H9 (cell line): ENCODE measurements at regions not wholly inside any gene's neighbourhood (a gene's known extent, or its start where the extent isn't known, plus 50 kb on each side); places are given as distances from the start of the nearest gene placed in this dataset.

Experiments
- DNase-seq: peaks from one replicate; pipeline ENCODE4 v3.0.0-alpha.2; 2017
- H2AFZ ChIP-seq: one replicate; pipeline ENCODE4 v1.6.1; 2013; ENCODE audit warnings: mild to moderate bottlenecking, low read length, control low read depth, moderate library complexity
- H2AK5ac ChIP-seq: 2 replicates; pipeline ENCODE4 v1.6.1; 2013; ENCODE audit warnings: low read length, control low read depth, mixed read lengths; ENCODE audit not compliant: insufficient read length
- H2BK120ac ChIP-seq: one replicate; pipeline ENCODE4 v1.6.1; 2013; ENCODE audit warnings: low read depth, mild to moderate bottlenecking, low read length, control low read depth, inconsistent platforms; ENCODE audit not compliant: poor library complexity, severe bottlenecking
- H2BK12ac ChIP-seq: 2 replicates; pipeline ENCODE4 v1.6.1; 2013; ENCODE audit warnings: low read length, control low read depth, mixed read lengths, low read depth; ENCODE audit not compliant: insufficient read length
- H2BK15ac ChIP-seq: 2 replicates; pipeline ENCODE4 v1.6.1; 2013; ENCODE audit warnings: low read depth, low read length, control low read depth
- H2BK20ac ChIP-seq: one replicate; pipeline ENCODE4 v1.6.1; 2013; ENCODE audit warnings: low read depth, mild to moderate bottlenecking, low read length, control low read depth, inconsistent platforms; ENCODE audit not compliant: poor library complexity, severe bottlenecking
- H2BK5ac ChIP-seq: 2 replicates; pipeline ENCODE4 v1.6.1; 2013; ENCODE audit warnings: low read length, control low read depth, mixed read lengths; ENCODE audit not compliant: insufficient read length
- H3K14ac ChIP-seq: 2 replicates; pipeline ENCODE4 v1.6.1; 2013; ENCODE audit warnings: low read length, control low read depth; ENCODE audit not compliant: insufficient read depth
- H3K18ac ChIP-seq: 2 replicates; pipeline ENCODE4 v1.6.1; 2013; ENCODE audit warnings: low read depth, mild to moderate bottlenecking, mixed read lengths, low read length, control low read depth; ENCODE audit not compliant: insufficient read length
- H3K23ac ChIP-seq: 2 replicates; pipeline ENCODE4 v1.6.1; 2013; ENCODE audit warnings: low read length, control low read depth, mixed read lengths, low read depth; ENCODE audit not compliant: insufficient read length
- H3K23me2 ChIP-seq: 2 replicates; pipeline ENCODE4 v1.6.1; 2013; ENCODE audit warnings: low read depth, mild to moderate bottlenecking, mixed read lengths, low read length, control low read depth; ENCODE audit not compliant: insufficient read length, poor library complexity, severe bottlenecking
- H3K27ac ChIP-seq: 2 replicates; pipeline ENCODE4 v1.5.1; 2013; ENCODE audit warnings: low read length, control low read depth, mixed read lengths, low read depth; ENCODE audit not compliant: insufficient read length
- H3K27me3 ChIP-seq: 2 replicates; pipeline ENCODE4 v1.6.1; 2013; ENCODE audit warnings: low read length, control low read depth, inconsistent platforms; ENCODE audit not compliant: insufficient read depth
- H3K4ac ChIP-seq: 2 replicates; pipeline ENCODE4 v1.6.1; 2013; ENCODE audit warnings: low read depth, mild to moderate bottlenecking, control low read depth, inconsistent platforms, low read length, moderate library complexity
- H3K4me1 ChIP-seq: 2 replicates; pipeline ENCODE4 v1.6.1; 2013; ENCODE audit warnings: low read length, control low read depth, inconsistent platforms; ENCODE audit not compliant: insufficient read depth
- H3K4me2 ChIP-seq: 2 replicates; pipeline ENCODE4 v1.6.1; 2013; ENCODE audit warnings: low read length, control low read depth, mixed read lengths; ENCODE audit not compliant: insufficient read length, insufficient read depth
- H3K56ac ChIP-seq: 2 replicates; pipeline ENCODE4 v1.6.1; 2013; ENCODE audit warnings: low read depth, mild to moderate bottlenecking, mixed read lengths, low read length, control low read depth; ENCODE audit not compliant: insufficient read length
- H3K79me1 ChIP-seq: 2 replicates; pipeline ENCODE4 v1.6.1; 2013; ENCODE audit warnings: low read depth, mild to moderate bottlenecking, moderate library complexity, low read length, control low read depth, inconsistent platforms; ENCODE audit not compliant: insufficient read depth, poor library complexity, severe bottlenecking
- H3K79me2 ChIP-seq: 2 replicates; pipeline ENCODE4 v1.6.1; 2013; ENCODE audit warnings: low read length, control low read depth, inconsistent platforms; ENCODE audit not compliant: insufficient read depth
- H3K9ac ChIP-seq: 2 replicates; pipeline ENCODE4 v1.6.1; 2013; ENCODE audit warnings: low read length, control low read depth, mixed read lengths; ENCODE audit not compliant: insufficient read length; ENCODE audit errors: extremely low read depth
- H3K9me3 ChIP-seq: one replicate; pipeline ENCODE4 v1.6.1; 2013; ENCODE audit warnings: low read depth, low read length, inconsistent platforms; ENCODE audit not compliant: control insufficient read depth
- H3T11ph ChIP-seq: one replicate; pipeline ENCODE4 v1.6.1; 2013; ENCODE audit warnings: mild to moderate bottlenecking, low read length, control low read depth, inconsistent platforms
- H4K20me1 ChIP-seq: one replicate; pipeline ENCODE4 v1.6.1; 2013; ENCODE audit not compliant: control insufficient read depth, insufficient read length, insufficient read depth
- H4K5ac ChIP-seq: 2 replicates; pipeline ENCODE4 v1.6.1; 2013; ENCODE audit warnings: low read depth, mild to moderate bottlenecking, mixed read lengths, low read length, control low read depth; ENCODE audit not compliant: insufficient read length
- H4K8ac ChIP-seq: replicated peaks from 2 replicates; pipeline ENCODE4 v1.6.1; 2013; ENCODE audit warnings: low read length, control low read depth, mixed read lengths, low read depth; ENCODE audit not compliant: insufficient read length
- H4K91ac ChIP-seq: 2 replicates; pipeline ENCODE4 v1.6.1; 2013; ENCODE audit warnings: low read depth, mild to moderate bottlenecking, moderate library complexity, mixed read lengths, low read length, control low read depth; ENCODE audit not compliant: insufficient read length
- H3K27ac Mint-ChIP-seq, 3 experiments: 2 replicates in 2 of 3; 3 replicates in 1 of 3; pipeline ENCODE4 v1.8.0; 2020 to 2021; ENCODE audit warnings: mixed read lengths in 3 of 3, mild to moderate bottlenecking in 1 of 3, moderate library complexity in 1 of 3
- H3K27me3 Mint-ChIP-seq: 2 replicates; pipeline ENCODE4 v1.8.0; 2021; ENCODE audit warnings: low read depth, mild to moderate bottlenecking, moderate library complexity, mixed read lengths
- H3K36me3 Mint-ChIP-seq, 3 experiments: 2 replicates in 2 of 3; 3 replicates in 1 of 3; pipeline ENCODE4 v1.8.0; 2020 to 2021; ENCODE audit warnings: low read depth in 3 of 3, mixed read lengths in 3 of 3; ENCODE audit not compliant: insufficient read depth in 1 of 3
- H3K4me1 Mint-ChIP-seq, 2 experiments: 2 replicates each; pipeline ENCODE4 v1.8.0; 2020; ENCODE audit warnings: mixed read lengths in 2 of 2
- H3K4me3 Mint-ChIP-seq, 2 experiments: 2 replicates in 1 of 2; 3 replicates in 1 of 2; pipeline ENCODE4 v1.8.0; 2020 to 2021; ENCODE audit warnings: mild to moderate bottlenecking in 2 of 2, mixed read lengths in 2 of 2, moderate library complexity in 1 of 2
- H3K9me3 Mint-ChIP-seq, 2 experiments: 2 replicates in 1 of 2; 3 replicates in 1 of 2; pipeline ENCODE4 v1.8.0; 2020; ENCODE audit warnings: mild to moderate bottlenecking in 2 of 2, mixed read lengths in 2 of 2, moderate library complexity in 1 of 2
- WGBS: extraction: QIAGEN DNeasy Blood & Tissue Kit; methylation state at CpG from one replicate; pipeline ENCODE4 v1.1.7; 2013; ENCODE audit warnings: missing lambda C conversion rate, low lambda C conversion rate, mixed read lengths; ENCODE audit not compliant: insufficient read length; ENCODE audit errors: extremely low coverage; 5-methylcytosine and 5-hydroxymethylcytosine counted together
- TF ChIP-seq, protein P1 (sequence below): fragments of 200-600 bp; sonication (generic); conservative IDR thresholded peaks from 3 replicates; pipeline ENCODE4 v1.8.0; 2021; ENCODE audit warnings: antibody characterized with exemption, mild to moderate bottlenecking

DNA sequence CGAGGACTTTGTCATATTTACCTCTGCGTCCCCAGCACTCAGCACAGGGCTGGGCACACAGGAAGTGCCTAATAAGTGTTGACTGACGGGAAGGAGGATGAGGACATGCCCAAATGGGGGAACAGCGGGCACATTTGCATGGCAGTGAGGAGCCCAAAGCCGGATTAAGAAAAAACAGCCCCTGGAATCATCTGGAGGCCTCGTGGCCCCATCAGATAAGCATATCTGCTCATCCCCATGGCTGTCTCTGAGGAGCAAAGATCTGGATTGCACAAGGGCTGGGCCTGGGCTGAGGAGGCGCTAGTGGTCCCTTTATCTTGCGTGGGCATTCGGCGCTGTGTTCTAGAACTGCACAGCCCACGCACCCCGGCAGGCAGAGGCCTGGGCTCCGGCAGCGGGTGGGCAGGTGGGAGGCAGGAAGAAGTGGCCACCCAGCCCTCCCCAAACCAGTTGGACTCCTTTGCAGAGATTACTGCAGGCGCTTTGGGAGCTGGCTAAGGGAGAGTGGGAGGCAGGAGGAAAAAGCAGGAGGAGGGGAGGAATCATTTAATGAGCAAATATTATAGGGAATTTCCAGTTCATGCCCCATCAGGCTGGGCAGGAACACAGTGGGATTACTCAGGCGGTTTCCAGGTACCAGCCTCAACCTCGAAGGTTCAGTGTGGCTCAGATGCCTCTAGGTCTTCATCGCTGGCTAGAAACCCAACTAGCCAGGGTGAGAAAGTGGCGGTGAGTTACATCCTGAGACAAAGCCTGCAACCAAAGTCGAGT lies 108.1 kb downstream of the CEBPB start:
- Mint-ChIP-seq H3K36me3 (no peaks in the 10 kb centered on the region), H3K4me1 (peaks cover 6 to 7% of the 10 kb centered on the region in 2 experiments; a peak in 3 of 4 replicates), H3K27ac (no peak overlapping the region), H3K9me3 (no peaks in the 10 kb centered on the region; a peak in 1 of 5 replicates), H3K4me3 (no peak overlapping the region), H3K27me3 (peaks cover 2% of the 10 kb centered on the region; the same call in 1 of the 2 replicates)
- no peak overlapping the region for H2BK15ac ChIP-seq
- H3K23me2 ChIP-seq: no peaks in the 10 kb centered on the region
- TF ChIP-seq, protein P1, sequence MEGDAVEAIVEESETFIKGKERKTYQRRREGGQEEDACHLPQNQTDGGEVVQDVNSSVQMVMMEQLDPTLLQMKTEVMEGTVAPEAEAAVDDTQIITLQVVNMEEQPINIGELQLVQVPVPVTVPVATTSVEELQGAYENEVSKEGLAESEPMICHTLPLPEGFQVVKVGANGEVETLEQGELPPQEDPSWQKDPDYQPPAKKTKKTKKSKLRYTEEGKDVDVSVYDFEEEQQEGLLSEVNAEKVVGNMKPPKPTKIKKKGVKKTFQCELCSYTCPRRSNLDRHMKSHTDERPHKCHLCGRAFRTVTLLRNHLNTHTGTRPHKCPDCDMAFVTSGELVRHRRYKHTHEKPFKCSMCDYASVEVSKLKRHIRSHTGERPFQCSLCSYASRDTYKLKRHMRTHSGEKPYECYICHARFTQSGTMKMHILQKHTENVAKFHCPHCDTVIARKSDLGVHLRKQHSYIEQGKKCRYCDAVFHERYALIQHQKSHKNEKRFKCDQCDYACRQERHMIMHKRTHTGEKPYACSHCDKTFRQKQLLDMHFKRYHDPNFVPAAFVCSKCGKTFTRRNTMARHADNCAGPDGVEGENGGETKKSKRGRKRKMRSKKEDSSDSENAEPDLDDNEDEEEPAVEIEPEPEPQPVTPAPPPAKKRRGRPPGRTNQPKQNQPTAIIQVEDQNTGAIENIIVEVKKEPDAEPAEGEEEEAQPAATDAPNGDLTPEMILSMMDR: no peak
- H2AFZ ChIP-seq: no peak overlapping the region
- H3K4ac ChIP-seq: no peak overlapping the region
- H2BK20ac ChIP-seq: no peak overlapping the region
- H3K27ac ChIP-seq: no peak overlapping the region
- no peak for DNase-seq
- H4K8ac ChIP-seq: no peak overlapping the region
- H2BK12ac ChIP-seq: no peak overlapping the region
- no peaks in the 10 kb centered on the region for H3K4me1 ChIP-seq
- H2BK120ac ChIP-seq: no peak overlapping the region
- H3K79me1 ChIP-seq: no peaks in the 10 kb centered on the region
- no peaks in the 10 kb centered on the region for H4K20me1 ChIP-seq
- H3K23ac ChIP-seq: no peak overlapping the region
- H2AK5ac ChIP-seq: no peak overlapping the region
- H2BK5ac ChIP-seq: no peak overlapping the region
- no peak overlapping the region for H3K18ac ChIP-seq
- no peaks in the 10 kb centered on the region for H3K27me3 ChIP-seq
- H3K56ac ChIP-seq: no peak overlapping the region
- no peak overlapping the region for H3T11ph ChIP-seq
- no CpG with 5 or more reads among the region's 20 CpGs for WGBS
- H4K5ac ChIP-seq: no peak overlapping the region
- H3K4me2 ChIP-seq: no peak overlapping the region
- H3K9ac ChIP-seq: no peak overlapping the region
- no peaks in the 10 kb centered on the region for H3K9me3 ChIP-seq
- no peak overlapping the region for H4K91ac ChIP-seq
- no peaks in the 10 kb centered on the region for H3K79me2 ChIP-seq
- H3K14ac ChIP-seq: no peak overlapping the region
